HEK293 (cell line): ENCODE measurements at regions not wholly inside any gene's neighbourhood (a gene's known extent, or its start where the extent isn't known, plus 50 kb on each side); places are given as distances from the start of the nearest gene placed in this dataset.

Source experiments
- CTCF ChIA-PET: fragments of 350-600 bp; formaldehyde crosslinking; extraction: SDS; loops from one replicate; lab custom pipeline; 2021; ENCODE audit warnings: antibody characterized with exemption; lab: Yijun Ruan, JAX
- POLR2A ChIA-PET: fragments of 300-600 bp; formaldehyde crosslinking; extraction: SDS; loops from one replicate; lab custom pipeline; 2020; ENCODE audit warnings: antibody characterized with exemption, inconsistent platforms; lab: Yijun Ruan, JAX
- H3K27ac ChIP-seq: fragments of 200-500 bp; sonication (Bioruptor generic); 2 replicates; pipeline ENCODE4 v1.5.1; 2014; ENCODE audit warnings: low read depth, low read length, control low read depth, inconsistent platforms; ENCODE audit errors: extremely low read depth
- H3K36me3 ChIP-seq, 2 experiments: fragments of 200-500 bp in 1 of 2; sonication (Bioruptor generic) in 1 of 2; 1 replicate in 1 of 2; 2 replicates in 1 of 2; pipeline ENCODE4 v1.5.1; 2014 to 2017; ENCODE audit warnings: inconsistent platforms in 2 of 2, low read length in 2 of 2; ENCODE audit not compliant: control insufficient read depth in 2 of 2, insufficient read depth in 1 of 2
- H3K4me1 ChIP-seq: fragments of 200-500 bp; sonication (Bioruptor generic); 2 replicates; pipeline ENCODE4 v1.5.1; 2014; ENCODE audit warnings: mild to moderate bottlenecking, low read length, inconsistent platforms; ENCODE audit not compliant: control insufficient read depth, insufficient read depth
- H3K4me3 ChIP-seq: 2 replicates; pipeline ENCODE4 v1.5.1; 2011; ENCODE audit warnings: low read depth, mild to moderate bottlenecking, control low read depth, low read length, moderate library complexity
- H3K9me3 ChIP-seq: fragments of 200-500 bp; sonication (Bioruptor generic); 2 replicates; pipeline ENCODE4 v1.5.1; 2014; ENCODE audit warnings: low read depth, low read length, inconsistent platforms; ENCODE audit not compliant: control insufficient read depth, insufficient read depth
- FEZF1 ChIP-seq: fragments of 450-650 bp; formaldehyde crosslinking; IDR thresholded peaks from 2 replicates; pipeline ENCODE4 v1.5.1; 2016; ENCODE audit warnings: missing biosample characterization, missing genetic modification characterization
- GLI2 ChIP-seq: fragments of 450-650 bp; formaldehyde crosslinking; IDR thresholded peaks from 2 replicates; pipeline ENCODE4; 2017; ENCODE audit warnings: missing biosample characterization, missing genetic modification characterization, low read depth, borderline replicate concordance
- GLIS1 ChIP-seq: fragments of 450-650 bp; formaldehyde crosslinking; IDR thresholded peaks from 2 replicates; pipeline ENCODE4 v1.5.1; 2016; ENCODE audit warnings: missing biosample characterization, missing genetic modification characterization
- INSM2 ChIP-seq: fragments of 450-650 bp; formaldehyde crosslinking; IDR thresholded peaks from 2 replicates; pipeline ENCODE4 v1.5.1; 2016; ENCODE audit warnings: missing biosample characterization, missing genetic modification characterization
- KLF8 ChIP-seq: fragments of 450-650 bp; formaldehyde crosslinking; IDR thresholded peaks from 2 replicates; pipeline ENCODE4 v1.5.1; 2016; ENCODE audit warnings: missing biosample characterization, missing genetic modification characterization
- PRDM6 ChIP-seq: fragments of 450-650 bp; formaldehyde crosslinking; IDR thresholded peaks from 2 replicates; pipeline ENCODE4 v1.5.1; 2017; ENCODE audit warnings: missing biosample characterization, missing genetic modification characterization
- SP7 ChIP-seq: fragments of 450-650 bp; formaldehyde crosslinking; IDR thresholded peaks from 2 replicates; pipeline ENCODE4 v1.5.1; 2016; ENCODE audit warnings: missing biosample characterization, missing genetic modification characterization
- TCF7L2 ChIP-seq: IDR thresholded peaks from 2 replicates; pipeline ENCODE4 v1.6.1; 2011; ENCODE audit warnings: low read depth, mild to moderate bottlenecking, inconsistent platforms, low read length, moderate library complexity, borderline replicate concordance
- TSHZ1 ChIP-seq: fragments of 450-650 bp; formaldehyde crosslinking; IDR thresholded peaks from 2 replicates; pipeline ENCODE4 v1.5.1; 2016; ENCODE audit warnings: missing biosample characterization, missing genetic modification characterization, borderline replicate concordance
- ZBTB21 ChIP-seq: fragments of 450-650 bp; formaldehyde crosslinking; IDR thresholded peaks from 2 replicates; pipeline ENCODE4 v1.5.1; 2017; ENCODE audit warnings: missing biosample characterization, missing genetic modification characterization
- ZBTB6 ChIP-seq: fragments of 450-650 bp; formaldehyde crosslinking; IDR thresholded peaks from 2 replicates; pipeline ENCODE4 v1.5.1; 2017; ENCODE audit warnings: missing biosample characterization, missing genetic modification characterization
- ZEB2 ChIP-seq: fragments of 450-650 bp; formaldehyde crosslinking; IDR thresholded peaks from 2 replicates; pipeline ENCODE4 v1.5.1; 2016; ENCODE audit warnings: missing biosample characterization, missing genetic modification characterization
- ZNF10 ChIP-seq: fragments of 450-650 bp; formaldehyde crosslinking; IDR thresholded peaks from 2 replicates; pipeline ENCODE4 v1.5.1; 2017; ENCODE audit warnings: missing biosample characterization, missing genetic modification characterization
- ZNF114 ChIP-seq: fragments of 450-650 bp; formaldehyde crosslinking; IDR thresholded peaks from 2 replicates; pipeline ENCODE4 v1.5.0; 2017; ENCODE audit warnings: missing biosample characterization, missing genetic modification characterization
- ZNF132 ChIP-seq: fragments of 450-650 bp; formaldehyde crosslinking; IDR thresholded peaks from 2 replicates; pipeline ENCODE4 v1.5.1; 2017; ENCODE audit warnings: missing biosample characterization, missing genetic modification characterization, borderline replicate concordance
- ZNF24 ChIP-seq: fragments of 450-650 bp; formaldehyde crosslinking; IDR thresholded peaks from 2 replicates; pipeline ENCODE4 v1.5.1; 2016; ENCODE audit warnings: missing biosample characterization, missing genetic modification characterization
- ZNF302 ChIP-seq: fragments of 450-650 bp; formaldehyde crosslinking; IDR thresholded peaks from 2 replicates; pipeline ENCODE4 v1.5.1; 2016; ENCODE audit warnings: missing biosample characterization, missing genetic modification characterization, low read depth
- ZNF335 ChIP-seq: fragments of 450-650 bp; formaldehyde crosslinking; conservative IDR thresholded peaks from 2 replicates; pipeline ENCODE4 v1.5.1; 2016; ENCODE audit warnings: missing biosample characterization, missing genetic modification characterization
- ZNF416 ChIP-seq: fragments of 450-650 bp; formaldehyde crosslinking; IDR thresholded peaks from 2 replicates; pipeline ENCODE4 v1.5.1; 2016; ENCODE audit warnings: missing biosample characterization, missing genetic modification characterization
- ZNF544 ChIP-seq: fragments of 450-650 bp; formaldehyde crosslinking; IDR thresholded peaks from 2 replicates; pipeline ENCODE4 v1.5.0; 2017; ENCODE audit warnings: missing biosample characterization, missing genetic modification characterization
- ZNF555 ChIP-seq: fragments of 450-650 bp; formaldehyde crosslinking; conservative IDR thresholded peaks from 2 replicates; pipeline ENCODE4 v1.5.1; 2017; ENCODE audit warnings: missing biosample characterization, mild to moderate bottlenecking, missing genetic modification characterization, inconsistent platforms
- ZNF629 ChIP-seq: fragments of 450-650 bp; formaldehyde crosslinking; IDR thresholded peaks from 2 replicates; pipeline ENCODE4 v1.5.1; 2017; ENCODE audit warnings: missing biosample characterization, missing genetic modification characterization
- ZNF639 ChIP-seq: fragments of 450-650 bp; formaldehyde crosslinking; IDR thresholded peaks from 2 replicates; pipeline ENCODE4 v1.5.1; 2016; ENCODE audit warnings: missing biosample characterization, missing genetic modification characterization
- ZNF837 ChIP-seq: fragments of 450-650 bp; formaldehyde crosslinking; IDR thresholded peaks from 2 replicates; pipeline ENCODE4 v1.5.1; 2016; ENCODE audit warnings: missing biosample characterization, missing genetic modification characterization
- ZNF843 ChIP-seq: fragments of 450-650 bp; formaldehyde crosslinking; IDR thresholded peaks from 2 replicates; pipeline ENCODE4 v1.5.1; 2016; ENCODE audit warnings: missing biosample characterization, missing genetic modification characterization
- ZSCAN23 ChIP-seq: fragments of 450-650 bp; formaldehyde crosslinking; IDR thresholded peaks from 2 replicates; pipeline ENCODE4 v1.5.1; 2016; ENCODE audit warnings: missing biosample characterization, missing genetic modification characterization
- TF ChIP-seq, protein P1 (sequence below): fragments of 450-650 bp; formaldehyde crosslinking; IDR thresholded peaks from 2 replicates; pipeline ENCODE4 v1.5.1; 2016; ENCODE audit warnings: missing biosample characterization, missing genetic modification characterization

- H3K36me3 ChIP-seq, result no peaks in the 10 kb centered on the region
- no peaks in the 10 kb centered on the region for H3K9me3 ChIP-seq
- peak overlapping the region; percentile 35; the same call in 1 of the 2 replicates for H3K27ac ChIP-seq
- ChIA-PET POLR2A (interaction anchor here (0.6 to 0.7 kb wide), 4 partner anchors 8 to 269 kb away, joined by 4 to 8 read pairs (median 6); no protein-coding TSS in a partner anchor), CTCF (interaction anchor here (0.6 to 1.5 kb wide), 6 partner anchors 11 to 473 kb away, joined by 3 to 6 read pairs (median 3); no protein-coding TSS in a partner anchor)
- no peak overlapping the region for H3K4me3 ChIP-seq
- H3K4me1 ChIP-seq, result peaks cover 38% of the 10 kb centered on the region
- TF ChIP-seq ZNF843 (tag by site-specific recombination) (no peak), SP7 (tag by site-specific recombination) (peak; percentile 84), KLF8 (tag by site-specific recombination) (no peak), INSM2 (tag by site-specific recombination) (peak; percentile 84), GLI2 (peak; percentile 90), ZNF24 (tag by site-specific recombination) (peak; percentile 80; the same call in 1 of the 2 replicates), ZNF544 (tag by site-specific recombination) (no peak), ZNF555 (tag by site-specific recombination) (no peak), TSHZ1 (tag by site-specific recombination) (peak; percentile 77), ZNF302 (tag by site-specific recombination) (no peak), TCF7L2 (peak; percentile 87), ZSCAN23 (0 out of 2 replicates have a peak, but pooled peaks have one; percentile 59), ZNF114 (tag by site-specific recombination) (no peak), ZNF335 (tag by site-specific recombination) (0 out of 2 replicates have a peak, but pooled peaks have one; percentile 14), GLIS1 (tag by site-specific recombination) (peak; percentile 97), ZNF837 (no peak), ZBTB21 (0 out of 2 replicates have a peak, but pooled peaks have one; percentile 22), ZNF639 (peak; percentile 84), FEZF1 (tag by site-specific recombination) (peak; percentile 55), ZBTB6 (tag by site-specific recombination) (0 out of 2 replicates have a peak, but pooled peaks have one; percentile 37), ZNF10 (tag by site-specific recombination) (peak; percentile 11), ZNF132 (no peak), PRDM6 (tag by site-specific recombination) (peak; percentile 79), ZEB2 (tag by site-specific recombination) (peak; percentile 63; the same call in 1 of the 2 replicates), ZNF629 (peak; percentile 85), ZNF416 (tag by site-specific recombination) (no peak)
- TF ChIP-seq, protein P1, sequence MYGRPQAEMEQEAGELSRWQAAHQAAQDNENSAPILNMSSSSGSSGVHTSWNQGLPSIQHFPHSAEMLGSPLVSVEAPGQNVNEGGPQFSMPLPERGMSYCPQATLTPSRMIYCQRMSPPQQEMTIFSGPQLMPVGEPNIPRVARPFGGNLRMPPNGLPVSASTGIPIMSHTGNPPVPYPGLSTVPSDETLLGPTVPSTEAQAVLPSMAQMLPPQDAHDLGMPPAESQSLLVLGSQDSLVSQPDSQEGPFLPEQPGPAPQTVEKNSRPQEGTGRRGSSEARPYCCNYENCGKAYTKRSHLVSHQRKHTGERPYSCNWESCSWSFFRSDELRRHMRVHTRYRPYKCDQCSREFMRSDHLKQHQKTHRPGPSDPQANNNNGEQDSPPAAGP (tag by site-specific recombination), result peak; percentile 91
Observed at GRCh38 chr15:69591905-69592508, 139.4 kb downstream of the RPLP1 start.
